ENCODE measurements at regions not wholly inside any gene's neighbourhood (a gene's known extent, or its start where the extent isn't known, plus 50 kb on each side); places are given as distances from the start of the nearest gene placed in this dataset.

DNA sequence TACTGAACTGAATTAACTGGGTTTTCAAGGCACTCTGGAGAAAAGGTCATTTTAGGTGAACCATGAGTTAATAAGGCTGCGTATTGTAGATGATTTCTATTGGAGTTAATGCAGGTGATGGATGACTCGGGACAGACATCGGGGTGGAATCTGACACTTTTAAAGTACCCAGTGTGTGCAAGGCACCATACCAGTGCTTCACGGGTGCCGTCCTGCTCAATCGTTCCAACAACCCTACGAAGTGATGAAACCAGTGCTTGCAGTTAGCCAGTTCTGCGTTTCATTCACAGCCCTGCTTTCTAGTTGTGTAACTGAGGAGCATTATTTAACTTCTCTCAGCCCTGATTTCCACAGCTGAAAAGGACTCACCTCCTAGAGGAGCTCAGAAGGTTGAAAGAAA, 216.5 kb downstream of the BARX2 start:
- Histone ChIP-seq H3K36me3 (ENCODE audit: control insufficient read depth, insufficient read depth, low read length) (no peaks in the 10 kb centered on the region), H2AFZ (ENCODE audit: low read depth, low read length) (no peak overlapping the region), H3K4me2 (ENCODE audit: insufficient read depth, low read length) (no peak overlapping the region), H3K4me3 (no peak overlapping the region), H3K27me3 (ENCODE audit: control insufficient read depth in 2 of 2, insufficient read depth in 2 of 2, low read length in 2 of 2) (peaks cover 0 to 12% of the 10 kb centered on the region in 2 experiments; a peak in 1 of 5 replicates), H3K9ac (ENCODE audit: insufficient read depth in 1 of 2, low read depth in 2 of 2, low read length in 2 of 2) (no peak overlapping the region), H3K27ac (ENCODE audit: extremely low read depth, low read depth, low read length) (no peak overlapping the region), H3K79me2 (ENCODE audit: control insufficient read depth, insufficient read depth, low read length) (no peaks in the 10 kb centered on the region), H3K9me3 (replicated peaks; ENCODE audit: control insufficient read depth, insufficient read depth, low read depth, low read length) (no peaks in the 10 kb centered on the region), H4K20me1 (replicated peaks; ENCODE audit: control insufficient read depth, insufficient read depth, low read length) (no peaks in the 10 kb centered on the region; the same call in 1 of the 2 replicates), H3K4me1 (replicated peaks in 1 of 2; ENCODE audit: control insufficient read depth in 2 of 2, insufficient read depth in 2 of 2, low read length in 2 of 2) (no peaks in the 10 kb centered on the region; a peak in 1 of 5 replicates), H3K9me1 (ENCODE audit: control insufficient read depth, insufficient read depth, low read length) (no peaks in the 10 kb centered on the region)
- in situ Hi-C loops (cut with MboI) (no loop called here), intact Hi-C loops (cut with micrococcal nuclease) (no loop called here)
- FAIRE-seq = no peak
- no peak for TF ChIP-seq HNRNPL (IDR thresholded peaks at IDR 0.05; ENCODE audit: low read depth, low read length)
- no peak for TF ChIP-seq CSDE1 (IDR thresholded peaks at IDR 0.05)
- TF ChIP-seq, protein P1, sequence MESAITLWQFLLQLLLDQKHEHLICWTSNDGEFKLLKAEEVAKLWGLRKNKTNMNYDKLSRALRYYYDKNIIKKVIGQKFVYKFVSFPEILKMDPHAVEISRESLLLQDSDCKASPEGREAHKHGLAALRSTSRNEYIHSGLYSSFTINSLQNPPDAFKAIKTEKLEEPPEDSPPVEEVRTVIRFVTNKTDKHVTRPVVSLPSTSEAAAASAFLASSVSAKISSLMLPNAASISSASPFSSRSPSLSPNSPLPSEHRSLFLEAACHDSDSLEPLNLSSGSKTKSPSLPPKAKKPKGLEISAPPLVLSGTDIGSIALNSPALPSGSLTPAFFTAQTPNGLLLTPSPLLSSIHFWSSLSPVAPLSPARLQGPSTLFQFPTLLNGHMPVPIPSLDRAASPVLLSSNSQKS (CRISPR knock-in tag; IDR thresholded peaks at IDR 0.05) = no peak
- no peak for TF ChIP-seq GATAD2B (IDR thresholded peaks at IDR 0.05; ENCODE audit: borderline replicate concordance)
- no peak for TF ChIP-seq ZFP30 (CRISPR knock-in tag; IDR thresholded peaks at IDR 0.05; ENCODE audit: borderline replicate concordance)
- no peak for TF ChIP-seq FOXA1 (IDR thresholded peaks at IDR 0.05; ENCODE audit: borderline replicate concordance)
- no peak for TF ChIP-seq PHF21A (IDR thresholded peaks at IDR 0.05; ENCODE audit: borderline replicate concordance, low read depth)
- no peak for TF ChIP-seq NR1H2 (CRISPR knock-in tag; IDR thresholded peaks at IDR 0.05)
- TF ChIP-seq FUS (optimal IDR thresholded peaks at IDR 0.05; ENCODE audit: low read depth, low read length) = no peak
- under 1% methylated on average over 8 of the region's 8 CpGs for WGBS (ENCODE audit: insufficient coverage, low coverage, missing lambda C conversion rate)
- POLR2A ChIA-PET = no interaction called here
- no peak for ATAC-seq
- CTCF ChIA-PET (ENCODE audit: low intra/inter-chr PET ratio) = no interaction called here
- BruUV-seq (replicated peaks) = no TSS peak
- no peak for DNase-seq (ENCODE audit: extremely low read depth in 1 of 4, low spot score in 3 of 4)

All from K562 (cell line).